HepG2 (cell line): ENCODE measurements at regions not wholly inside any gene's neighbourhood (a gene's known extent, or its start where the extent isn't known, plus 50 kb on each side); places are given as distances from the start of the nearest gene placed in this dataset.

Source experiments
- ATAC-seq: fragments of 200-7000 bp; cut with Tn5 transposase; 3 replicates; pipeline ENCODE4 v1.9.1; 2020; ENCODE audit warnings: mild to moderate bottlenecking, moderate library complexity
- BruUV-seq: library from RNA; stranded (reverse); fragments of 400-500 nt; replicated peaks from 2 replicates; lab custom pipeline; 2021; lab: Mats Ljungman, UMichigan
- CTCF ChIA-PET: fragments of 300-600 bp; formaldehyde crosslinking; extraction: SDS; loops from one replicate; lab custom pipeline; 2021; ENCODE audit warnings: low total read pairs, inconsistent platforms, low intra/inter-chr PET ratio; lab: Yijun Ruan, JAX
- POLR2A ChIA-PET: fragments of 350-600 bp; sonication (Branson Sonifier 250); formaldehyde crosslinking; loops from one replicate; lab custom pipeline; 2020; ENCODE audit warnings: antibody characterized with exemption, inconsistent platforms; lab: Yijun Ruan, JAX
- DNase-seq: peaks from one replicate; pipeline ENCODE4 v3.0.0-alpha.2; 2015; ENCODE audit warnings: low spot score
- FAIRE-seq: peaks from 3 replicates; lab custom pipeline; 2011; peaks lifted over from hg19 to GRCh38; lab: Jason Lieb, UNC
- H2AFZ ChIP-seq: one replicate; pipeline ENCODE4 v1.6.1; 2011; ENCODE audit warnings: low read length, inconsistent platforms
- H3K27ac ChIP-seq: fragments of 300-600 bp; 3 replicates; pipeline ENCODE4 v1.8.0; 2011; ENCODE audit warnings: mixed run types, mild to moderate bottlenecking, mixed read lengths, low read length, inconsistent platforms; ENCODE audit not compliant: insufficient read depth; ENCODE audit errors: extremely low read length
- H3K27me3 ChIP-seq, 2 experiments: fragments of 200-600 bp in 1 of 2; 2 replicates in 1 of 2; 3 replicates in 1 of 2; pipeline versions ENCODE4 v1.6.0 to v1.8.0; 2011; ENCODE audit warnings: low read length in 2 of 2, mild to moderate bottlenecking in 2 of 2, moderate library complexity in 2 of 2, inconsistent platforms in 1 of 2; ENCODE audit not compliant: insufficient read depth in 2 of 2, control insufficient read depth in 1 of 2
- H3K36me3 ChIP-seq, 2 experiments: fragments of 200-600 bp in 1 of 2; replicated peaks in 1 of 2; 2 replicates in 1 of 2; 3 replicates in 1 of 2; pipeline versions ENCODE4 v1.5.1 to v1.8.0; 2011; ENCODE audit warnings: low read length in 2 of 2, inconsistent platforms in 1 of 2; ENCODE audit not compliant: insufficient read depth in 2 of 2, control insufficient read depth in 1 of 2
- H3K4me1 ChIP-seq: 2 replicates; pipeline ENCODE4 v1.5.1; 2012; ENCODE audit warnings: low read length, inconsistent platforms; ENCODE audit not compliant: insufficient read depth
- H3K4me2 ChIP-seq: 2 replicates; pipeline ENCODE4 v1.6.0; 2011; ENCODE audit warnings: low read depth, low read length, inconsistent platforms
- H3K4me3 ChIP-seq, 3 experiments: fragments of 200-600 bp in 1 of 3; sonication (generic), shearing (Covaris generic) in 1 of 3; replicated peaks in 1 of 3; 2 replicates each; pipeline ENCODE4 v1.5.1; 2011 to 2016; ENCODE audit warnings: low read length in 3 of 3, inconsistent platforms in 2 of 3, low read depth in 2 of 3, mild to moderate bottlenecking in 2 of 3, control low read depth in 1 of 3, mixed read lengths in 1 of 3; ENCODE audit not compliant: insufficient read depth in 1 of 3
- H3K79me2 ChIP-seq: one replicate; pipeline ENCODE4 v1.6.1; 2011; ENCODE audit warnings: low read length, inconsistent platforms; ENCODE audit not compliant: insufficient read depth
- H3K9ac ChIP-seq: 2 replicates; pipeline ENCODE4 v1.6.0; 2011; ENCODE audit warnings: mild to moderate bottlenecking, low read depth, low read length, inconsistent platforms; ENCODE audit not compliant: insufficient read depth
- H3K9me3 ChIP-seq: 2 replicates; pipeline ENCODE4 v1.5.1; 2012; ENCODE audit warnings: mild to moderate bottlenecking, low read length
- H4K20me1 ChIP-seq: 2 replicates; pipeline ENCODE4 v1.6.0; 2011; ENCODE audit warnings: inconsistent platforms, mild to moderate bottlenecking, low read length, moderate library complexity; ENCODE audit not compliant: insufficient read depth
- KLF15 ChIP-seq: sonication (generic); formaldehyde crosslinking; IDR thresholded peaks from 2 replicates; pipeline ENCODE4 v1.8.1; 2023; ENCODE audit warnings: borderline replicate concordance, mild to moderate bottlenecking, inconsistent platforms, missing genetic modification reagents, mixed read lengths
- PBX2 ChIP-seq: IDR thresholded peaks from 2 replicates; pipeline ENCODE4 v1.6.1; 2016; ENCODE audit warnings: control low read depth
- RFX5 ChIP-seq: IDR thresholded peaks from 2 replicates; pipeline ENCODE4 v1.6.1; 2011; ENCODE audit warnings: low read depth, low read length, improper control_type of control experiment
- ZNF367 ChIP-seq: sonication (generic); formaldehyde crosslinking; IDR thresholded peaks from 2 replicates; pipeline ENCODE4 v1.4.0; 2020; ENCODE audit warnings: missing genetic modification reagents, borderline replicate concordance
- ZNF414 ChIP-seq: sonication (generic); formaldehyde crosslinking; IDR thresholded peaks from 2 replicates; pipeline ENCODE4 v1.5.0; 2020; ENCODE audit warnings: missing genetic modification reagents
- ZNF614 ChIP-seq: IDR thresholded peaks from 2 replicates; pipeline ENCODE4 v1.6.1; 2018; ENCODE audit warnings: missing biosample characterization, missing genetic modification reagents, inconsistent platforms, borderline replicate concordance
- ZNF776 ChIP-seq: sonication (generic); formaldehyde crosslinking; IDR thresholded peaks from 2 replicates; pipeline ENCODE4 v1.4.0; 2020; ENCODE audit warnings: mild to moderate bottlenecking, missing genetic modification reagents
- ZSCAN29 ChIP-seq: sonication (generic); formaldehyde crosslinking; conservative IDR thresholded peaks from 2 replicates; pipeline ENCODE4 v1.4.0; 2020; ENCODE audit warnings: mild to moderate bottlenecking, missing genetic modification reagents
- WGBS: methylation state at CpG from one replicate; pipeline ENCODE4 v1.1.6; 2017; ENCODE audit warnings: low lambda C conversion rate; 5-methylcytosine and 5-hydroxymethylcytosine counted together
- in situ Hi-C: cut with HindIII; loops from 2 replicates; pipeline ENCODE4 v1.10.0; 2017; ENCODE audit warnings: low pct_unique_long_range_greater_than_20kb; ENCODE audit not compliant: extremely low pct_ligation_motif_present
- intact Hi-C: fragments of 100-400 bp; cut with micrococcal nuclease; formaldehyde crosslinking; loops from one replicate; pipeline ENCODE4 v1.10.0; 2022; ENCODE audit not compliant: unreplicated experiment
- TF ChIP-seq, protein P1 (sequence below): sonication (generic); formaldehyde crosslinking; IDR thresholded peaks from 2 replicates; pipeline ENCODE4 v1.8.1; 2023; ENCODE audit warnings: missing genetic modification reagents, mild to moderate bottlenecking, borderline replicate concordance
- TF ChIP-seq, protein P2 (sequence below): sonication (generic); formaldehyde crosslinking; conservative IDR thresholded peaks from 2 replicates; pipeline ENCODE4 v1.4.0; 2020; ENCODE audit warnings: missing genetic modification reagents
- TF ChIP-seq, protein P3 (sequence below): sonication (generic); formaldehyde crosslinking; IDR thresholded peaks from 2 replicates; pipeline ENCODE4 v1.5.1; 2020; ENCODE audit warnings: mild to moderate bottlenecking, missing genetic modification reagents, borderline replicate concordance
- TF ChIP-seq, protein P4 (sequence below): sonication (generic); formaldehyde crosslinking; IDR thresholded peaks from 2 replicates; pipeline ENCODE4 v1.4.0; 2020; ENCODE audit warnings: missing genetic modification reagents

GRCh38 chrX:25561190-25561589, 545.4 kb upstream of the ARX start:
- FAIRE-seq (no peak), DNase-seq (no peak), ATAC-seq (no peak)
- H3K4me2 ChIP-seq: no peak overlapping the region
- H3K79me2 ChIP-seq: no peaks in the 10 kb centered on the region
- no peaks in the 10 kb centered on the region for H3K36me3 ChIP-seq
- no peaks in the 10 kb centered on the region for H4K20me1 ChIP-seq
- in situ Hi-C loops: no loop called here
- CTCF ChIA-PET: no interaction called here
- no peak overlapping the region for H3K27ac ChIP-seq
- intact Hi-C loops: no loop called here
- POLR2A ChIA-PET: no interaction called here
- no peak overlapping the region for H2AFZ ChIP-seq
- BruUV-seq: no TSS peak
- H3K27me3 ChIP-seq: no peaks in the 10 kb centered on the region
- no peak overlapping the region for H3K4me3 ChIP-seq
- no peak overlapping the region for H3K9ac ChIP-seq
- H3K9me3 ChIP-seq: no peaks in the 10 kb centered on the region
- WGBS: 0% methylated on average over 1 of the region's 1 CpG
- H3K4me1 ChIP-seq: no peaks in the 10 kb centered on the region
- no peak for TF ChIP-seq KLF15 (CRISPR knock-in tag)
- no peak for TF ChIP-seq ZNF776
- TF ChIP-seq, protein P1, sequence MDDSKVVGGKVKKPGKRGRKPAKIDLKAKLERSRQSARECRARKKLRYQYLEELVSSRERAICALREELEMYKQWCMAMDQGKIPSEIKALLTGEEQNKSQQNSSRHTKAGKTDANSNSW (CRISPR knock-in tag): no peak
- TF ChIP-seq RFX5: no peak
- TF ChIP-seq, protein P2, sequence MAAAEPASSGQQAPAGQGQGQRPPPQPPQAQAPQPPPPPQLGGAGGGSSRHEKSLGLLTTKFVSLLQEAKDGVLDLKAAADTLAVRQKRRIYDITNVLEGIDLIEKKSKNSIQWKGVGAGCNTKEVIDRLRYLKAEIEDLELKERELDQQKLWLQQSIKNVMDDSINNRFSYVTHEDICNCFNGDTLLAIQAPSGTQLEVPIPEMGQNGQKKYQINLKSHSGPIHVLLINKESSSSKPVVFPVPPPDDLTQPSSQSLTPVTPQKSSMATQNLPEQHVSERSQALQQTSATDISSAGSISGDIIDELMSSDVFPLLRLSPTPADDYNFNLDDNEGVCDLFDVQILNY: no peak
- TF ChIP-seq, protein P3, sequence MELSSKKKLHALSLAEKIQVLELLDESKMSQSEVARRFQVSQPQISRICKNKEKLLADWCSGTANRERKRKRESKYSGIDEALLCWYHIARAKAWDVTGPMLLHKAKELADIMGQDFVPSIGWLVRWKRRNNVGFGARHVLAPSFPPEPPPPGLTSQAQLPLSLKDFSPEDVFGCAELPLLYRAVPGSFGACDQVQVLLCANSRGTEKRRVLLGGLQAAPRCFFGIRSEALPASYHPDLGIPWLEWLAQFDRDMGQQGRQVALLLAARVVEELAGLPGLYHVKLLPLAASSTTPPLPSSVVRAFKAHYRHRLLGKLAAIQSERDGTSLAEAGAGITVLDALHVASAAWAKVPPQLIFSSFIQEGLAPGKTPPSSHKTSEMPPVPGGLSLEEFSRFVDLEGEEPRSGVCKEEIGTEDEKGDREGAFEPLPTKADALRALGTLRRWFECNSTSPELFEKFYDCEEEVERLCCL: no peak
- TF ChIP-seq ZNF367 (CRISPR knock-in tag): no peak
- TF ChIP-seq ZSCAN29 (CRISPR knock-in tag): no peak
- no peak for TF ChIP-seq ZNF414 (CRISPR knock-in tag)
- no peak for TF ChIP-seq PBX2 (CRISPR knock-in tag)
- TF ChIP-seq, protein P4, sequence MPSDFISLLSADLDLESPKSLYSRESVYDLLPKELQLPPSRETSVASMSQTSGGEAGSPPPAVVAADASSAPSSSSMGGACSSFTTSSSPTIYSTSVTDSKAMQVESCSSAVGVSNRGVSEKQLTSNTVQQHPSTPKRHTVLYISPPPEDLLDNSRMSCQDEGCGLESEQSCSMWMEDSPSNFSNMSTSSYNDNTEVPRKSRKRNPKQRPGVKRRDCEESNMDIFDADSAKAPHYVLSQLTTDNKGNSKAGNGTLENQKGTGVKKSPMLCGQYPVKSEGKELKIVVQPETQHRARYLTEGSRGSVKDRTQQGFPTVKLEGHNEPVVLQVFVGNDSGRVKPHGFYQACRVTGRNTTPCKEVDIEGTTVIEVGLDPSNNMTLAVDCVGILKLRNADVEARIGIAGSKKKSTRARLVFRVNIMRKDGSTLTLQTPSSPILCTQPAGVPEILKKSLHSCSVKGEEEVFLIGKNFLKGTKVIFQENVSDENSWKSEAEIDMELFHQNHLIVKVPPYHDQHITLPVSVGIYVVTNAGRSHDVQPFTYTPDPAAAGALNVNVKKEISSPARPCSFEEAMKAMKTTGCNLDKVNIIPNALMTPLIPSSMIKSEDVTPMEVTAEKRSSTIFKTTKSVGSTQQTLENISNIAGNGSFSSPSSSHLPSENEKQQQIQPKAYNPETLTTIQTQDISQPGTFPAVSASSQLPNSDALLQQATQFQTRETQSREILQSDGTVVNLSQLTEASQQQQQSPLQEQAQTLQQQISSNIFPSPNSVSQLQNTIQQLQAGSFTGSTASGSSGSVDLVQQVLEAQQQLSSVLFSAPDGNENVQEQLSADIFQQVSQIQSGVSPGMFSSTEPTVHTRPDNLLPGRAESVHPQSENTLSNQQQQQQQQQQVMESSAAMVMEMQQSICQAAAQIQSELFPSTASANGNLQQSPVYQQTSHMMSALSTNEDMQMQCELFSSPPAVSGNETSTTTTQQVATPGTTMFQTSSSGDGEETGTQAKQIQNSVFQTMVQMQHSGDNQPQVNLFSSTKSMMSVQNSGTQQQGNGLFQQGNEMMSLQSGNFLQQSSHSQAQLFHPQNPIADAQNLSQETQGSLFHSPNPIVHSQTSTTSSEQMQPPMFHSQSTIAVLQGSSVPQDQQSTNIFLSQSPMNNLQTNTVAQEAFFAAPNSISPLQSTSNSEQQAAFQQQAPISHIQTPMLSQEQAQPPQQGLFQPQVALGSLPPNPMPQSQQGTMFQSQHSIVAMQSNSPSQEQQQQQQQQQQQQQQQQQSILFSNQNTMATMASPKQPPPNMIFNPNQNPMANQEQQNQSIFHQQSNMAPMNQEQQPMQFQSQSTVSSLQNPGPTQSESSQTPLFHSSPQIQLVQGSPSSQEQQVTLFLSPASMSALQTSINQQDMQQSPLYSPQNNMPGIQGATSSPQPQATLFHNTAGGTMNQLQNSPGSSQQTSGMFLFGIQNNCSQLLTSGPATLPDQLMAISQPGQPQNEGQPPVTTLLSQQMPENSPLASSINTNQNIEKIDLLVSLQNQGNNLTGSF (CRISPR knock-in tag): no peak
- TF ChIP-seq ZNF614: no peak
